Gastroesophageal sphincter (tissue), 3 donors: ENCODE measurements at regions not wholly inside any gene's neighbourhood (a gene's known extent, or its start where the extent isn't known, plus 50 kb on each side); places are given as distances from the start of the nearest gene placed in this dataset.

Experiments used
- POLR2A ChIP-seq, 2 donors: fragments of 450-650 bp; IDR thresholded peaks; one replicate each; pipeline ENCODE4 v1.6.1; 2017; ENCODE audit warnings: antibody characterized with exemption in 2 of 2, mild to moderate bottlenecking in 2 of 2, moderate library complexity in 1 of 2
- POLR2AphosphoS5 ChIP-seq: sonication (generic); formaldehyde crosslinking; IDR thresholded peaks from one replicate; pipeline ENCODE4 v1.6.1; 2017; ENCODE audit warnings: antibody characterized with exemption
- TF ChIP-seq, protein P1 (sequence below), 4 experiments: fragments of 200-600 bp in 2 of 4; fragments of 450-650 bp in 2 of 4; sonication (generic) in 1 of 4; IDR thresholded peaks; one replicate each; pipeline ENCODE4 v1.5.1; 2017 to 2019; ENCODE audit warnings: antibody characterized with exemption in 4 of 4, mild to moderate bottlenecking in 2 of 4, moderate library complexity in 2 of 4

DNA sequence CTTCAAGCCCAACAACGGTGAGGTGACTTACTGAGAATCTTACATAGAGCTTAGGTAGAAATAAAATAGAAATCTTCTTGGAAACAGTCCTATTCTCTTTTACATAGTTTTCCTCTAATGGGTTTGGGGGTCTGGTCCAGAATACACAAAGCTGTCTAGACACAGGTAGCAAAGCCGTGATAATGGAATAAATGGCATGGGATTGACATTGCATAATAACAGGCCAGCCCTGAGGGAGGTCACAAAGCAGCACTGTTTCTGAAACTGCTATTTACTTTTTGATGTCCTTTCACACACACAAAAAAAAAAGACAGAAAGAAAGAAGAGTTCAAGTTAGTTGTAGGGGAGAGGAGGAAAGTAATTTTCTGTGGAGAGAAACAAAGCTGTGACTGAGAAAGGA, 364.8 kb upstream of the SORCS1 start:
- TF ChIP-seq POLR2AphosphoS5 (no peak), POLR2A (IDR thresholded peaks at IDR 0.05) (no peak)
- TF ChIP-seq, protein P1, sequence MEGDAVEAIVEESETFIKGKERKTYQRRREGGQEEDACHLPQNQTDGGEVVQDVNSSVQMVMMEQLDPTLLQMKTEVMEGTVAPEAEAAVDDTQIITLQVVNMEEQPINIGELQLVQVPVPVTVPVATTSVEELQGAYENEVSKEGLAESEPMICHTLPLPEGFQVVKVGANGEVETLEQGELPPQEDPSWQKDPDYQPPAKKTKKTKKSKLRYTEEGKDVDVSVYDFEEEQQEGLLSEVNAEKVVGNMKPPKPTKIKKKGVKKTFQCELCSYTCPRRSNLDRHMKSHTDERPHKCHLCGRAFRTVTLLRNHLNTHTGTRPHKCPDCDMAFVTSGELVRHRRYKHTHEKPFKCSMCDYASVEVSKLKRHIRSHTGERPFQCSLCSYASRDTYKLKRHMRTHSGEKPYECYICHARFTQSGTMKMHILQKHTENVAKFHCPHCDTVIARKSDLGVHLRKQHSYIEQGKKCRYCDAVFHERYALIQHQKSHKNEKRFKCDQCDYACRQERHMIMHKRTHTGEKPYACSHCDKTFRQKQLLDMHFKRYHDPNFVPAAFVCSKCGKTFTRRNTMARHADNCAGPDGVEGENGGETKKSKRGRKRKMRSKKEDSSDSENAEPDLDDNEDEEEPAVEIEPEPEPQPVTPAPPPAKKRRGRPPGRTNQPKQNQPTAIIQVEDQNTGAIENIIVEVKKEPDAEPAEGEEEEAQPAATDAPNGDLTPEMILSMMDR (IDR thresholded peaks at IDR 0.05), result no peak
